ENCODE measurements at regions not wholly inside any gene's neighbourhood (a gene's known extent, or its start where the extent isn't known, plus 50 kb on each side); places are given as distances from the start of the nearest gene placed in this dataset.

DNA sequence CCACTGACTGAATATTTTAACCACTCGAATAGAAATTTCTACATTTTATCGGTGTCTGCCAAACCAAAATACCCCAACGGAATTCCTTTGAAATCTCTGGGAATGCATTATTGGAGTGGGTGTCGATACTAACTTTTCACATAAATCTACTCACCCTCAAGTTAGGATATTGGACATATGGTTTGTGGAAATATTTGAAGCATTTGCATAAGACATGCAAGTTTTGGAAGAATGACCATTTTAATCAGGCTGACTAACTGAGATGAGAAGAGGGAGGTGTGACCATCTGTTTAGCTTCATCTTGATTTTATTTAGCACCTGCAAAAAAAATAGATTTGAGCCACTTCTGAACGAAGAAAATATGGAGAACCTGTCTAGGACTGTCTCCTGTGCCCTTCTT, 61.2 kb downstream of the KLF6 start:
- intact Hi-C loops (cut with DNase I): no loop called here
- ATAC-seq: no peak
- 89% methylated on average over 5 of the region's 5 CpGs for WGBS (ENCODE audit: insufficient coverage, low coverage, low lambda C conversion rate, missing lambda C conversion rate)
- no peak for TF ChIP-seq POLR2A (IDR thresholded peaks at IDR 0.05)
- TF ChIP-seq, protein P1, sequence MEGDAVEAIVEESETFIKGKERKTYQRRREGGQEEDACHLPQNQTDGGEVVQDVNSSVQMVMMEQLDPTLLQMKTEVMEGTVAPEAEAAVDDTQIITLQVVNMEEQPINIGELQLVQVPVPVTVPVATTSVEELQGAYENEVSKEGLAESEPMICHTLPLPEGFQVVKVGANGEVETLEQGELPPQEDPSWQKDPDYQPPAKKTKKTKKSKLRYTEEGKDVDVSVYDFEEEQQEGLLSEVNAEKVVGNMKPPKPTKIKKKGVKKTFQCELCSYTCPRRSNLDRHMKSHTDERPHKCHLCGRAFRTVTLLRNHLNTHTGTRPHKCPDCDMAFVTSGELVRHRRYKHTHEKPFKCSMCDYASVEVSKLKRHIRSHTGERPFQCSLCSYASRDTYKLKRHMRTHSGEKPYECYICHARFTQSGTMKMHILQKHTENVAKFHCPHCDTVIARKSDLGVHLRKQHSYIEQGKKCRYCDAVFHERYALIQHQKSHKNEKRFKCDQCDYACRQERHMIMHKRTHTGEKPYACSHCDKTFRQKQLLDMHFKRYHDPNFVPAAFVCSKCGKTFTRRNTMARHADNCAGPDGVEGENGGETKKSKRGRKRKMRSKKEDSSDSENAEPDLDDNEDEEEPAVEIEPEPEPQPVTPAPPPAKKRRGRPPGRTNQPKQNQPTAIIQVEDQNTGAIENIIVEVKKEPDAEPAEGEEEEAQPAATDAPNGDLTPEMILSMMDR (IDR thresholded peaks at IDR 0.05): no peak
- no peaks in the 10 kb centered on the region for H3K27me3 ChIP-seq
- peaks cover 0 to 22% (median 3%) of the 10 kb centered on the region in 4 donors for H3K4me1 ChIP-seq
- DNase-seq: no peak
- H3K4me3 ChIP-seq: no peak overlapping the region
- H3K36me3 ChIP-seq: no peaks in the 10 kb centered on the region
- no peaks in the 10 kb centered on the region for H3K9me3 ChIP-seq
- H3K27ac ChIP-seq: no peak overlapping the region

DNA sequence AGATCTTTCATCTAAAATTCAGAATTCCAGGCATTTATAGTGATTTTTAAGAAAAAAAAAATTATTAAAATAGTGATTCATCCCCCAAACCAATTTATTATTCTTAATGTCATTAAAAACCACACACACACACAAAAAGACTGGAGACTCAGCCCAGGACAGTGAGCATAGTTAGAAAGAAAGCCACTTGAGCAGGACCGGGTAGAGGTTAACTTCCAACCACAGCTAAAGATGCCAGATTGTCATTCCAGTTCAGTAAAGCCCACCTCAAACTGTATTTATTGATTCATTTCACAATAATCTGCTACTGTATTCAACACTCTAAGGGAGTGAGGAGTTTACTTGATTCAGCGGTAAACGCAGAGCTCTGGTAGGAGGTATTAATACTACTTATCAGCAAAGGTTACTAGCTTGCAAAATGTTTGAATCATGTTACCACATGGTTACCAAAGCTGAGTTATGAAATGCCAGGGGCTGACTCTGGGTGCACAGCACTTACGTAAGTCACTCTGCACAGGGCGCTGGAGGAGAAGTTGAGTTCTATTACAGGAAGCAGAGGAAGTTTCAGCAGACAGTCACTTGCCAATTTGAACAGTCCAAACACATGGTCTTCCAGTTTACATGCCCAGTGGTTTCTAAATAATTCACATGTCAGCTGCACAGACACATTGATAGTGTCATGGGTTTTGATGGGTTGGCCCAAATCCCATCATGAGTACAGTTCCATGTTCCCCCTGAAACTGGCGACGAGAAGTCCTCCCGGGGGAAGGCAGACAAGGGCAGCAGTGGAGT, 64.6 kb downstream of the KLF6 start:
- DNase-seq (peak; percentile 59 to 87 (median 81)), ATAC-seq (peak; percentile 89 to 97 (median 90))
- peak overlapping the region; percentile 49 to 94 (median 78) for H3K27ac ChIP-seq
- intact Hi-C loops (cut with DNase I): no loop called here
- no peak overlapping the region for H3K4me3 ChIP-seq
- no peaks in the 10 kb centered on the region for H3K9me3 ChIP-seq
- no peaks in the 10 kb centered on the region for H3K27me3 ChIP-seq
- no peaks in the 10 kb centered on the region for H3K36me3 ChIP-seq
- peaks cover 0 to 9% (median 3%) of the 10 kb centered on the region in 4 donors for H3K4me1 ChIP-seq
- TF ChIP-seq, protein P1 (IDR thresholded peaks at IDR 0.05): no peak
- peak; percentile 55 for TF ChIP-seq POLR2A (IDR thresholded peaks at IDR 0.05)
- 34% methylated on average over 8 of the region's 8 CpGs for WGBS (ENCODE audit: insufficient coverage, low coverage, low lambda C conversion rate, missing lambda C conversion rate)

DNA sequence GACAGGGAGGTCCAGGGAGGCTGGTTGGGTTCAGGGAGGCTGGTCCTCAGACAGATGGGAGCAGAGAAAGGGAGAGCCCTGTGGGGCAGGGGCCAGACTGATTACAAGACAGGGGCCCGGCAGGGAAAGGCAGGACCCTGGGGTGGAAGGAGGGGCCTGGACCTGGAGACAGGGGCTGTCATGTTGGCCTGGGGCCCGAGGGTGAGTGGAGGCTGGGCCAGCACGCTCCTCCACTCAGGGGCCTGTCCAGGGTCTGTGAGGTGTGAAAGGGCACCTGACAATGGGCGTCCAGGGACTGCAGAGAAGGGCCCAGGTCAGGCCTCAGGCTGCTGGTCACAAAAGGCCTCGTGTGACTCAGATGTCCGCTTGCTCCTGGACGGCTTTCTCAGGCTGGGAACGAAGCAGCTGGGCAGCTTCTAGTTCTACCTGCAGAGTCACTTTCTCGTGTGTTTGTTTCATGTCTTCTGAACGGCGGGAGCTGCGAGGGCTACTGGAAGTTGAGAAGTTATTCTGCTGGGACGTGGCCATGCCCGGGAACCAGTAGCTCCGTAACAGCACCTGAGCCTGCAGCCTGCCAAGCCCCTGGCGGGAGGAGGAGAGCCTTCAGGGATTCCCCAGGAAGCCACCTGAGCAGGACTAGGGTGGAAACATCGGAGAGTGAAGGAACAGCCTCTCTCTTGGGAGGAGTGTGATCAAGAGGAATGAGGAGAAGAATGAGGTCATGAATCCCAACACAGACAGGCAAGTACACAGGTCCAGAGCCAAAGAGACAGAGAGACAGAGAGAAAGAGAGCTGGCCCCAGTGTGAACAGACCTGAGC, 65.8 kb downstream of the KLF6 start:
- DNase-seq: no peak
- H3K27ac ChIP-seq: no peak overlapping the region
- H3K4me1 ChIP-seq: peaks cover 0 to 9% (median 3%) of the 10 kb centered on the region in 4 donors
- no peaks in the 10 kb centered on the region for H3K27me3 ChIP-seq
- TF ChIP-seq, protein P1 (IDR thresholded peaks at IDR 0.05): no peak
- no peak for TF ChIP-seq POLR2A (IDR thresholded peaks at IDR 0.05)
- ATAC-seq: no peak
- intact Hi-C loops (cut with DNase I): no loop called here
- H3K9me3 ChIP-seq: no peaks in the 10 kb centered on the region
- no peak overlapping the region for H3K4me3 ChIP-seq
- 93% methylated on average over 5 of the region's 17 CpGs for WGBS (ENCODE audit: insufficient coverage, low coverage, low lambda C conversion rate, missing lambda C conversion rate)
- H3K36me3 ChIP-seq: no peaks in the 10 kb centered on the region

DNA sequence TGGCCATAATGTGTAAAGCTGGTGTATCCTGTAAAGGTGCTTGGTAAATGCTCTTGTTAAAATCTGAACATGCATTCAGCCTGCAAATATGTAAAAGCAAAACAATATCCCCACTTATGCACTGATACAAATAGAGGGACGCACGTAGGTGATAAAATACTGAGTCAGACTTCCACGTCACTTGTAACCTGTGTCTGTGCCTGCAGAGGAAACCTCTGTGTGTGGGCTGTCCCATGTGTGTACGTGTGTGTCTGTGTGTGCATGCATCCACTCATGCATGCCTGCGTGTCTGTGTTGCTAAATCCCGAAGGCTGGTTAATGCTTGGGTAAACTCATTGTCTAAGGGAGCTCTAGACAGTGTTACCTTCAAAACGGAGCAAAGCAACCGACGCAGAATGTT, 68.9 kb downstream of the KLF6 start:
- Histone ChIP-seq H3K36me3 (no peaks in the 10 kb centered on the region), H3K9me3 (no peaks in the 10 kb centered on the region), H3K4me1 (peaks cover 0 to 9% (median 3%) of the 10 kb centered on the region in 4 donors), H3K4me3 (no peak overlapping the region), H3K27me3 (no peaks in the 10 kb centered on the region), H3K27ac (no peak overlapping the region)
- intact Hi-C loops (cut with DNase I): no loop called here
- 84% methylated on average over 4 of the region's 9 CpGs for WGBS (ENCODE audit: insufficient coverage, low coverage, low lambda C conversion rate, missing lambda C conversion rate)
- no peak for DNase-seq
- TF ChIP-seq, protein P1 (IDR thresholded peaks at IDR 0.05): no peak
- TF ChIP-seq POLR2A (IDR thresholded peaks at IDR 0.05): no peak
- ATAC-seq: no peak

Data from right lobe of liver (tissue), 6 donors.